Memory B cell (primary cell): ENCODE measurements at regions not wholly inside any gene's neighbourhood (a gene's known extent, or its start where the extent isn't known, plus 50 kb on each side); places are given as distances from the start of the nearest gene placed in this dataset.

Experiments
- ATAC-seq: fragments of 150-1000 bp; cut with Tn5 transposase; 2 replicates; pipeline ENCODE4 v1.10.0; 2021; ENCODE audit warnings: low read depth, mild to moderate bottlenecking, moderate library complexity
- DNase-seq, 2 donors: peaks; one replicate each; pipeline ENCODE4 v3.0.0; 2022; ENCODE audit warnings: low spot score in 2 of 2
- H3K27ac Mint-ChIP-seq: one replicate; pipeline ENCODE4 v1.8.0; 2022; ENCODE audit warnings: mild to moderate bottlenecking, moderate library complexity, mixed read lengths
- H3K27me3 Mint-ChIP-seq: one replicate; pipeline ENCODE4 v1.8.0; 2022; ENCODE audit warnings: mixed read lengths
- H3K36me3 Mint-ChIP-seq: one replicate; pipeline ENCODE4 v1.8.0; 2022; ENCODE audit warnings: mild to moderate bottlenecking, mixed read lengths
- H3K4me1 Mint-ChIP-seq: one replicate; pipeline ENCODE4 v1.8.0; 2022; ENCODE audit warnings: mixed read lengths
- H3K4me3 Mint-ChIP-seq: one replicate; pipeline ENCODE4 v1.8.0; 2022; ENCODE audit warnings: mild to moderate bottlenecking, moderate library complexity, mixed read lengths
- H3K9me3 Mint-ChIP-seq: one replicate; pipeline ENCODE4 v1.8.0; 2022; ENCODE audit warnings: mixed read lengths

DNA sequence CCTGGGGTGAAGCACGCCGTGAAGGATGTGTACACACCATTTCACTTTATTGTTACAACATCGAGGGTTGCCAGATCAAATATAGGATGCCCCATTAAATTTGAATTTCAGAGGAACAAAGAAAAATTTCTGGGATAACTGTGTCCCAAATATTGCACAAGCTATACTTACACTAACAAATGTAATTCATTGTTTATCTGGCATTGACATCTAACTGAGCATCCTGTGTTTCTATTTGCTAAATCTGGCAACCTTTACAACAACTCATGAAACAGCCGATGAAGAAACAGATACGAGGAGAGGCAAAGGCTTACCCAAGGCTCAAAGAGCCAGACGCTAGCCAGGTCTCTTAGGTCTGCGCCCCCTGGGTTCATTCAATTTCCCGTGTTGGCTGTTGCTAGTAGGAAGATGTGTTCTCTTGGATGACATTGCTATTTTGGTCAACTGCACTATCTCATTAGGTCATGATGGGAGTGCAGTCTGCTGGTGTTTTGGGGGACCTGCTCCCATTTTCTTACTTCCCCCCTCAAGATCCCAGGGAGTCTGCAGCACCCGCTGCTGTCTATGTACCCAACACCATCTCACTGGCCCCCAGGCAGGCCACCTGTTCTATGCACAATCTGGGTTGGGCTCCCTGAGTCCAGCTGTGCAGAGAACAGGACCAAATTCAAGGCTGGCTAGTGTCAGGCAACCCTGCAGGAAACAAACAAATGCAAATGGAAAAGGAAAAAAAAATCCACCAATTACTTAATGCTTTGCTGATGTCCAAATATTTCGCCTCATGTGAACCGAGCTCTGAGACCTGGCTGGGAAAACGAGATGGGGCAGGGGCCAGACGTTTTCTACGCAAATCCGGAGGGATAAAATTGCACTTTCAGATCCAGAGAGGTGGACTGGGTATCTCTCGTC lies 560.9 kb downstream of the MIAT start:
- peaks cover 5% of the 10 kb centered on the region for H3K9me3 Mint-ChIP-seq
- no peak overlapping the region for H3K27ac Mint-ChIP-seq
- no peak for ATAC-seq
- H3K4me3 Mint-ChIP-seq, result no peak overlapping the region
- H3K27me3 Mint-ChIP-seq, result peaks cover 10% of the 10 kb centered on the region
- DNase-seq, result no peak
- no peaks in the 10 kb centered on the region for H3K4me1 Mint-ChIP-seq
- no peaks in the 10 kb centered on the region for H3K36me3 Mint-ChIP-seq

DNA sequence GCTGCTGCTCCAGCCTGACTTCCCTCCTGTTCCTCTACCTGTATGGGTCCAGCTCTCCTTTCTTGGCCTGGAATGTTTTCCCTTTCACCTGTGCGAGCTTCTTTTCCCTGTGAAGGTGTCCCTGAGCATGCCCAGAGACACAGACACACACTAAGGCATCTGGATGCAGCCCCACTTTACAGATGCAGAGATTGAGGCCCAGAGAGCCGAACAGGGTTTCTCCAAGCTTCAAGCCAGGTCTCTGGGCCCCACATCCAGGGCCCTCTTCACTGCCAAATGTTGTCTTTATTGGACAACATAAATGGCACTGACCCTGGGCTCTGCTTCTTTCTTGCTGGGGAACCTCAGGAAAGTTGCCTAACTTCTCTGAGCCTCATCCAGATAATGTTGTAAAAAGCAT lies 561.6 kb downstream of the MIAT start:
- H3K4me1 Mint-ChIP-seq, result no peaks in the 10 kb centered on the region
- no peak overlapping the region for H3K4me3 Mint-ChIP-seq
- ATAC-seq, result no peak
- no peaks in the 10 kb centered on the region for H3K36me3 Mint-ChIP-seq
- H3K27me3 Mint-ChIP-seq, result peaks cover 6% of the 10 kb centered on the region
- DNase-seq, result no peak
- H3K9me3 Mint-ChIP-seq, result peaks cover 3% of the 10 kb centered on the region
- no peak overlapping the region for H3K27ac Mint-ChIP-seq

GRCh38 chr22:27220339-27220738 lies 563.0 kb downstream of the MIAT start:
- ATAC-seq (no peak), DNase-seq (no peak)
- Mint-ChIP-seq H3K27ac (no peak overlapping the region), H3K4me3 (no peak overlapping the region), H3K27me3 (peaks cover 5% of the 10 kb centered on the region), H3K36me3 (no peaks in the 10 kb centered on the region), H3K9me3 (peaks cover 3% of the 10 kb centered on the region), H3K4me1 (no peaks in the 10 kb centered on the region)

- no peaks in the 10 kb centered on the region for H3K9me3 Mint-ChIP-seq
- no peak for DNase-seq
- H3K36me3 Mint-ChIP-seq, result no peaks in the 10 kb centered on the region
- ATAC-seq, result no peak
- no peak overlapping the region for H3K4me3 Mint-ChIP-seq
- no peaks in the 10 kb centered on the region for H3K4me1 Mint-ChIP-seq
- no peak overlapping the region for H3K27ac Mint-ChIP-seq
- peaks cover 2% of the 10 kb centered on the region for H3K27me3 Mint-ChIP-seq
These were observed 564.8 kb downstream of the MIAT start for GRCh38 chr22:27222178-27222577.

DNA sequence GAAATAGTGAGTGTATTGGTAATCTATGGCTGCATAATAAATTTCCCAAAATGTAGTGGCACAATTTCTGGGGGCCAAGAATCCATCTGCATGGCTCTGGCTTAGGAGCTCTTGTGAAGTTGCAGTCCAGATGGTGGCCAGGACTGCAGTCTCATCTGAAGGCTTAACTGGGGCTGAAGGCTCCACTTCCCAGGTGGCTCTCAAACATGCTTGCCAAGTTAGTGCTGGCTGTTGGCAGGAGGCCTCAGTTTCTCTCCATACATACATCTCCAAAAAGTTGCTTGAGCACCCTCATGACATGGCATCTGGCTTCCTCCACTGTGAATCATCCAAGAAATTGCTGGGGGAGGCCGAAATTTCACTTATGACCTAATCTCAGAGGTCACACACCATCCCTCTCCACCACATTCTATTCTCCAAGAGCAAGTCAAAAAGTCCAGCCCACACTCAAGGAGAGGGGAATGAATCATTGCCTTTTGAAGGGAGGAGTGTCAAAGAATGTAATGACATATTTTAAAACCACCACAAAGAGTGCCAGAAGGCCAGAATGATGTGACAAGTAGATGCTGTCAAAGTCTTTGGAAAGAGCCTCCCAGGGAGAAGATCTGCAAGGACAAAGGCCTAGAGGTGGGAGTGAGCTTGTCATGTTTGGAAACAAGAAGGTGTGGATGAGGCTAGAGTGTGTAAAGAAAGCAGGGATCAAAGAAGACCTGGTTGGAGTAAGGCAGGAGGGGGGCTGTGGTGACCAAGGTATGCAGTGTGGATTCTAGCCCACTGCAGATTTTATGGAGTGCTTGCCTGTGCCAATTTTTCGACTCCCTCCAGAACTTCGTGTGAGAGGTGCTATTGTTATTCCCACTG lies 566.2 kb downstream of the MIAT start:
- H3K4me3 Mint-ChIP-seq, result no peak overlapping the region
- H3K27ac Mint-ChIP-seq, result no peak overlapping the region
- no peaks in the 10 kb centered on the region for H3K9me3 Mint-ChIP-seq
- H3K27me3 Mint-ChIP-seq, result peaks cover 2% of the 10 kb centered on the region
- no peaks in the 10 kb centered on the region for H3K4me1 Mint-ChIP-seq
- H3K36me3 Mint-ChIP-seq, result no peaks in the 10 kb centered on the region
- DNase-seq (no peak), ATAC-seq (no peak)

DNA sequence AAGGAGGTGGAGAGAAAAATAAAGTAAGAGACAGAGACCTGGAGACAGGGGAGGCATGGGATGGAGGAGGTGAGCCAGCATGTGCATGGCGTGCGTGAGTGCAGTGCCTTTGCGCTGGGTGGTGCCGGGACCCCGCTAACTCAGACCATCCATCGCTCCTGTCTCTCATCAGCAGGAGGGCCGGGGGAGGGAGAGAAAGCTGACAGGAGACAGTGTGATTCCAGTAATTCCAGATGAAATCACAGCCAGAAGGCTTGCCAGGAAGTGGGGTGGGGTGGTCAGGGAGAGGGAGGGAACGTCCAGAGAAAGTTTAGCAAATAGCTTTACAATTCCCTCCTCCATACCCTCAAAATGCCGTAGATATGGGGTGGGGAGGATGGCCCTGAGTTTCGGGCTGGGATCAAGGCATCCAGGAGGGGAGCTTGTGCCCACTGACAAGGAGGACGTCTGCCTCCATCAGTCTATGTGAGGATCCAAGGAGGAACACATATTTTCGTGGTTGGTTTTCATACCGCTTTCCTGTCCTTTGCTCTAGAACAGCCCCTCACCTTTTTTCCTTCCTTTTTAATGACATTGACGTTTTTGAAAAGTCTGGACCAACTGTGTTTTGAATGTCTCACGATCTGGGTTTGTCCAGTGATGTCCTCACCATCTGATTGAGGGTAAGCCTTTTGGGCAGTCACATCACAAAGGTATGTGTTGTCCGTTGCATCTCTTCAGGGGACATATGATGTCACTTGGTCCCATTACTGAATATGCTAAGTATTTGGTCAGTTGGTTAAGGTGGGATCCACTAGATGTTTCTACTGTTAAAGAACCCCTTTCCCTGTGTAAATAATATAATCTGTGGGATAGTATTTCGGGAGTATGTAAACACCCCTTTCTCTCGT lies 567.3 kb downstream of the MIAT start:
- Mint-ChIP-seq H3K9me3 (peaks cover under 1% of the 10 kb centered on the region), H3K4me3 (no peak overlapping the region), H3K36me3 (no peaks in the 10 kb centered on the region), H3K4me1 (no peaks in the 10 kb centered on the region), H3K27ac (no peak overlapping the region), H3K27me3 (no peaks in the 10 kb centered on the region)
- no peak for DNase-seq
- no peak for ATAC-seq

DNA sequence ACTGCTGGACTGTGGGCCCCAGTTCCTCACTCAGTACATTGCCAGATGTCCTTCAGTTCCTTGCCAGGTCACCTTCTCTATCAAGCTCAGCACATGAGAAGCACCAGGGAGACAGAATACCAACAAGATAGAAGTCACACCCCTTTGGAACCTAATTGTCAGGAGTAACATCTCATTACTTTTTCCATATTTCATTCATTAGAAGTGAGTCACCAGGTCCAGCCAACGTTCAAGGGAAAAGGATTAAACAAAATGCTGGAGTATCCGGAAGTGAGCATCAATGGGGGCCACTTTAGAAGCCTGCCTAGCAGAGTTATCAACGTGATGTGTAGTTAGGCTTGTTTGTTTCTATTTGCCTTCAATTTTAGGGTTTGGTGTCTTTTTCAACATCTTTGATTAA lies 569.3 kb downstream of the MIAT start:
- H3K36me3 Mint-ChIP-seq, result no peaks in the 10 kb centered on the region
- no peaks in the 10 kb centered on the region for H3K27me3 Mint-ChIP-seq
- ATAC-seq (no peak), DNase-seq (no peak)
- no peak overlapping the region for H3K4me3 Mint-ChIP-seq
- H3K27ac Mint-ChIP-seq, result no peak overlapping the region
- H3K4me1 Mint-ChIP-seq, result no peaks in the 10 kb centered on the region
- peaks cover 4% of the 10 kb centered on the region for H3K9me3 Mint-ChIP-seq

GRCh38 chr22:27228771-27229170 lies 571.4 kb downstream of the MIAT start:
- H3K27me3 Mint-ChIP-seq, result no peaks in the 10 kb centered on the region
- DNase-seq (no peak), ATAC-seq (no peak)
- H3K36me3 Mint-ChIP-seq, result no peaks in the 10 kb centered on the region
- H3K27ac Mint-ChIP-seq, result no peak overlapping the region
- H3K4me1 Mint-ChIP-seq, result no peaks in the 10 kb centered on the region
- H3K4me3 Mint-ChIP-seq, result no peak overlapping the region
- H3K9me3 Mint-ChIP-seq, result peaks cover 4% of the 10 kb centered on the region

DNA sequence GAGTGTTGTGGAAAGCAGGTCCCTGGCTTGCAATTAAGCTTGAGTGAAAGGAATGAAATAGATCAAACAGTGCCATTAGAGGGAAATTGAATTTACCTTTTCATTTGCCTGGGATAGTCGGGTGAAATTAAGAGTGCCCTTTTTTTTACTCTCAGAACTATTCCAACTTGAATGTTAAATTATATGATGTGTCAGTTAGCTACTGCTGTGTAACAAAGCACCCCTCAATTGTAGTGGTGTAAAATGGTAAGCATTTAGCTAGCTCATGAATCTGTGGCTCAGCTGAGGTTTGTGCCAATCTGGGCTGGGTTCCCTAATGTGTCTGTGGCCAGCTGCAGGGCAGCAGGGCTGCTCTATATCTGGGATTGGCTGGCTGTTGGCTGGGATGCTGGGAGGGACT lies 571.4 kb downstream of the MN1 start:
- no peaks in the 10 kb centered on the region for H3K36me3 Mint-ChIP-seq
- no peak overlapping the region for H3K4me3 Mint-ChIP-seq
- H3K27ac Mint-ChIP-seq, result no peak overlapping the region
- H3K27me3 Mint-ChIP-seq, result no peaks in the 10 kb centered on the region
- no peak for DNase-seq
- H3K9me3 Mint-ChIP-seq, result peaks cover 5% of the 10 kb centered on the region
- ATAC-seq, result no peak
- H3K4me1 Mint-ChIP-seq, result no peaks in the 10 kb centered on the region

GRCh38 chr22:27231266-27231665 lies 570.3 kb downstream of the MN1 start:
- Mint-ChIP-seq H3K27me3 (no peaks in the 10 kb centered on the region), H3K36me3 (no peaks in the 10 kb centered on the region), H3K27ac (no peak overlapping the region), H3K4me1 (no peaks in the 10 kb centered on the region), H3K4me3 (no peak overlapping the region), H3K9me3 (peaks cover 5% of the 10 kb centered on the region)
- ATAC-seq, result no peak
- no peak for DNase-seq

DNA sequence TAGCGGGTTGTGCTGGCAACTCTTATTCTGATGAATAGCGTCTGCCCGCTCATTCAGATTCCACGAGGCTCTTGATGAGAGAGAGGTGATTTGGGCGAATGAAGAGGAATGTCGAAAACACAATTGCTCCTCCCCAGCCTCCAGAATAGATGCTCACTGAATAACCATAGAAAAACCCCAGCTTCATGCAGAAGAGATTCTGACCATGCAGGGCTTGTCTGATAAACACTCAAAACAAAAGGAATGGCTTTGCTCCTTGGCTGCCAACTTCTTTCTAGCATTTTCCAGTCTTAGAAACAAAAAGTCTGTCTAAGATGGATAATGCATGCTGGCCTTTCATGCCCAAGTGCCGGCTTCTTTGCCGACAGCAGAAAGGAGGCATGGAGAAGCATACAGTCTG lies 569.5 kb downstream of the MN1 start:
- Mint-ChIP-seq H3K4me1 (no peaks in the 10 kb centered on the region), H3K9me3 (peaks cover 5% of the 10 kb centered on the region), H3K27me3 (no peaks in the 10 kb centered on the region), H3K36me3 (no peaks in the 10 kb centered on the region), H3K27ac (no peak overlapping the region), H3K4me3 (no peak overlapping the region)
- DNase-seq, result no peak
- no peak for ATAC-seq

DNA sequence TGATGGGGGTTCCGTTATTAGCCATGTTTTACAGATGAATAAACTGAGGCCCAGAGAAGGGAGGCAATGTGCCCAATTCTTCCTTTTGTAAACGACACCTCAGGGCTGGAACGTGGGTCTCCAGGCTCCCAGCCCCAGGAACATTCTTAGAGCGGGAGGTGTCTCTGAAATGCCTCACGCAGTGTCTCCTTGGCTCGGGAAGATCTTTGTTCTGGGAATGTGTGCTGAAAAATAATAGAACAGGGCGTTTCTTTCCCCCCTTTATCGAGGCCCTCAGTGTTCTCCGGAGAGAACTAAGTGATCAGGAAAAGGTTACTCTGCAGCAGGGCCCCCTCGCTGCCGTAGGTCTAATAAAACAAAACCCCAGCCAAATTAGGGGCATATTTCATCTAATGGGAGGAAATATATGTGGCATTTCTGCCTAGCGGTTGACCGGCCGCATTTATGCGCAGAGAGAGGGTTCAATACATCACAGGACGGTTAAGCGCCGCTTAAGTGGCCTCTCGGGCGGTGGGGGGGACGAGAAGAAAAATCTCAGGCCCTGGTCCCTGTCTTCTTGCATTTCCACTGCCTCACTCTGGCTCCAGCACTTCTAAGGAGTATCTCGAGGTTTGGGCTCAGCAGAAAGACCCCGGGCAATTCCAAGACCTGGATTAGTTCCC lies 564.3 kb downstream of the MN1 start:
- H3K36me3 Mint-ChIP-seq, result no peaks in the 10 kb centered on the region
- no peaks in the 10 kb centered on the region for H3K4me1 Mint-ChIP-seq
- H3K27ac Mint-ChIP-seq, result no peak overlapping the region
- ATAC-seq, result no peak
- DNase-seq, result no peak
- H3K9me3 Mint-ChIP-seq, result peaks cover 1% of the 10 kb centered on the region
- no peaks in the 10 kb centered on the region for H3K27me3 Mint-ChIP-seq
- H3K4me3 Mint-ChIP-seq, result no peak overlapping the region

DNA sequence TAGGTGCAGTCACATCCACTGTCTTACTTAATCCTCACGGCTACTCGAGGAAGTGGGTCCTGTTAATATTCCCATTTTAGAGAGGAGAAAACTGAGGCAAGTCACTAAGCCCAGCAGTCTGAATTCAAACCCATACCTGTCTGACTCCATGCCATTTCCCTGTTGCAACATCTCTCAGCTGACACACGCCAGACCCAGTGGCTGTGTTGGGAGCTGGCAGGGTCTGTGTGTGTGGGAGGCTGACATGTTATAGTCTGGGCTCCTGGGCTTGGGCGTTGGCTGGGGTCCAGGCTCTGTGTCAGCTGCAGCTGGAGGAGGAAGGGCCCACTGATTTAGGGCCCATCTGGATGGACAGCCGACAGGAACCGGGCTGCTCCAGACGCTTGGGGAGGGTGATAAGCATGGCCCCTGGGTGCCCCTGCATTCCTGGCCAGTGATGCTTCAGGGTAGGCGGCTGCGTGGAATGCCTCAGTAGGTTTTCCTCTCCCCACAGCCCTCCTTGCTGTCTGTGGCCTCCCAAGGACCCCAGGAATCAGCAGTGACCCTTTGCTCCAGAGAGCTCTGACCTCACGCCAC lies 562.5 kb downstream of the MN1 start:
- no peaks in the 10 kb centered on the region for H3K36me3 Mint-ChIP-seq
- no peak overlapping the region for H3K27ac Mint-ChIP-seq
- no peak for DNase-seq
- H3K4me3 Mint-ChIP-seq, result no peak overlapping the region
- ATAC-seq, result no peak
- peaks cover 1% of the 10 kb centered on the region for H3K9me3 Mint-ChIP-seq
- peaks cover 7% of the 10 kb centered on the region for H3K27me3 Mint-ChIP-seq
- no peaks in the 10 kb centered on the region for H3K4me1 Mint-ChIP-seq
